SK-N-SH (cell line): ENCODE measurements at regions not wholly inside any gene's neighbourhood (a gene's known extent, or its start where the extent isn't known, plus 50 kb on each side); places are given as distances from the start of the nearest gene placed in this dataset.

ENCODE experiments used
- JUND ChIP-seq: IDR thresholded peaks from 2 replicates; pipeline ENCODE4 v1.4.0; 2012
- YY1 ChIP-seq: IDR thresholded peaks from 2 replicates; pipeline ENCODE4 v1.4.0; 2012; ENCODE audit warnings: low read depth, mild to moderate bottlenecking

GRCh38 chr5:74516211-74516636 is 124.3 kb downstream of the ENC1 start:
- 0 out of 2 replicates have a peak, but pooled peaks have one; percentile 17 for TF ChIP-seq JUND
- no peak for TF ChIP-seq YY1
